Neuron (in vitro differentiated cells): ENCODE measurements at regions not wholly inside any gene's neighbourhood (a gene's known extent, or its start where the extent isn't known, plus 50 kb on each side); places are given as distances from the start of the nearest gene placed in this dataset.

Experiments
- H2AFZ ChIP-seq: one replicate; pipeline ENCODE4 v1.6.1; 2013; ENCODE audit warnings: low read depth, mild to moderate bottlenecking, inconsistent platforms, low read length, moderate library complexity
- H3K27me3 ChIP-seq: one replicate; pipeline ENCODE4 v1.6.1; 2013; ENCODE audit warnings: low read length; ENCODE audit not compliant: insufficient read depth
- H3K36me3 ChIP-seq: one replicate; pipeline ENCODE4 v1.6.1; 2013; ENCODE audit warnings: low read length; ENCODE audit not compliant: insufficient read depth
- H3K4me1 ChIP-seq: one replicate; pipeline ENCODE4 v1.6.1; 2013; ENCODE audit warnings: low read length; ENCODE audit not compliant: insufficient read depth
- H3K4me3 ChIP-seq: 2 replicates; pipeline ENCODE4 v1.5.1; 2013; ENCODE audit warnings: mild to moderate bottlenecking, low read length, moderate library complexity
- H3K9me3 ChIP-seq: one replicate; pipeline ENCODE4 v1.6.1; 2013; ENCODE audit warnings: low read length

- Histone ChIP-seq H3K4me1 (peaks cover 2% of the 10 kb centered on the region), H2AFZ (no peak overlapping the region), H3K27me3 (no peaks in the 10 kb centered on the region), H3K36me3 (no peaks in the 10 kb centered on the region), H3K9me3 (no peaks in the 10 kb centered on the region), H3K4me3 (no peak overlapping the region)
Measured at GRCh38 chr3:66755924-66756323, 242.2 kb upstream of the KBTBD8 start.

- no peaks in the 10 kb centered on the region for H3K4me1 ChIP-seq
- H3K9me3 ChIP-seq: no peaks in the 10 kb centered on the region
- H2AFZ ChIP-seq: no peak overlapping the region
- H3K4me3 ChIP-seq: no peak overlapping the region
- H3K36me3 ChIP-seq: no peaks in the 10 kb centered on the region
- no peaks in the 10 kb centered on the region for H3K27me3 ChIP-seq
Measured at GRCh38 chr3:66756468-66757036, 241.6 kb upstream of the KBTBD8 start.

- H3K27me3 ChIP-seq: no peaks in the 10 kb centered on the region
- H3K36me3 ChIP-seq: no peaks in the 10 kb centered on the region
- no peaks in the 10 kb centered on the region for H3K4me1 ChIP-seq
- no peaks in the 10 kb centered on the region for H3K9me3 ChIP-seq
- no peak overlapping the region for H2AFZ ChIP-seq
- no peak overlapping the region for H3K4me3 ChIP-seq
Measured at GRCh38 chr3:66761093-66761780, 236.9 kb upstream of the KBTBD8 start.

- Histone ChIP-seq H3K4me3 (no peak overlapping the region), H3K27me3 (no peaks in the 10 kb centered on the region), H3K9me3 (no peaks in the 10 kb centered on the region), H3K36me3 (no peaks in the 10 kb centered on the region), H3K4me1 (no peaks in the 10 kb centered on the region), H2AFZ (no peak overlapping the region)
Measured at GRCh38 chr3:66762916-66763693, 235.0 kb upstream of the KBTBD8 start.

GRCh38 chr3:66778107-66778506, 220.0 kb upstream of the KBTBD8 start:
- Histone ChIP-seq H3K4me3 (no peak overlapping the region), H3K36me3 (no peaks in the 10 kb centered on the region), H2AFZ (no peak overlapping the region), H3K9me3 (no peaks in the 10 kb centered on the region), H3K4me1 (no peaks in the 10 kb centered on the region), H3K27me3 (no peaks in the 10 kb centered on the region)

- Histone ChIP-seq H3K4me1 (no peaks in the 10 kb centered on the region), H2AFZ (no peak overlapping the region), H3K36me3 (no peaks in the 10 kb centered on the region), H3K9me3 (no peaks in the 10 kb centered on the region), H3K27me3 (no peaks in the 10 kb centered on the region), H3K4me3 (no peak overlapping the region)
Measured at GRCh38 chr3:66778777-66779176, 219.3 kb upstream of the KBTBD8 start.

GRCh38 chr3:66785191-66785909, 212.8 kb upstream of the KBTBD8 start:
- Histone ChIP-seq H2AFZ (no peak overlapping the region), H3K36me3 (no peaks in the 10 kb centered on the region), H3K4me1 (peaks cover 12% of the 10 kb centered on the region), H3K27me3 (no peaks in the 10 kb centered on the region), H3K4me3 (no peak overlapping the region), H3K9me3 (no peaks in the 10 kb centered on the region)

- no peaks in the 10 kb centered on the region for H3K36me3 ChIP-seq
- no peaks in the 10 kb centered on the region for H3K9me3 ChIP-seq
- no peaks in the 10 kb centered on the region for H3K27me3 ChIP-seq
- peaks cover 12% of the 10 kb centered on the region for H3K4me1 ChIP-seq
- no peak overlapping the region for H3K4me3 ChIP-seq
- no peak overlapping the region for H2AFZ ChIP-seq
Measured at GRCh38 chr3:66789580-66790237, 208.4 kb upstream of the KBTBD8 start.

- H3K4me1 ChIP-seq: peaks cover 12% of the 10 kb centered on the region
- H3K36me3 ChIP-seq: no peaks in the 10 kb centered on the region
- no peak overlapping the region for H3K4me3 ChIP-seq
- H3K9me3 ChIP-seq: peaks cover 3% of the 10 kb centered on the region
- no peak overlapping the region for H2AFZ ChIP-seq
- H3K27me3 ChIP-seq: no peaks in the 10 kb centered on the region
Measured at GRCh38 chr3:66792086-66792485, 206.0 kb upstream of the KBTBD8 start.

- Histone ChIP-seq H3K36me3 (no peaks in the 10 kb centered on the region), H3K4me1 (peaks cover 10% of the 10 kb centered on the region), H2AFZ (no peak overlapping the region), H3K9me3 (peaks cover 3% of the 10 kb centered on the region), H3K27me3 (no peaks in the 10 kb centered on the region), H3K4me3 (no peak overlapping the region)
Measured at GRCh38 chr3:66795365-66795764, 202.7 kb upstream of the KBTBD8 start.

GRCh38 chr3:66796343-66796742, 201.8 kb upstream of the KBTBD8 start:
- no peak overlapping the region for H2AFZ ChIP-seq
- H3K36me3 ChIP-seq: no peaks in the 10 kb centered on the region
- H3K4me1 ChIP-seq: peaks cover 10% of the 10 kb centered on the region
- no peaks in the 10 kb centered on the region for H3K27me3 ChIP-seq
- no peak overlapping the region for H3K4me3 ChIP-seq
- peaks cover 3% of the 10 kb centered on the region for H3K9me3 ChIP-seq

- H3K9me3 ChIP-seq: peaks cover 3% of the 10 kb centered on the region
- H3K36me3 ChIP-seq: no peaks in the 10 kb centered on the region
- no peaks in the 10 kb centered on the region for H3K27me3 ChIP-seq
- peaks cover 10% of the 10 kb centered on the region for H3K4me1 ChIP-seq
- H3K4me3 ChIP-seq: peak overlapping the region; percentile 38
- peak overlapping the region; percentile 50 for H2AFZ ChIP-seq
Measured at GRCh38 chr3:66797889-66798560, 200.1 kb upstream of the KBTBD8 start.
